Calu3 (cell line): ENCODE measurements at regions not wholly inside any gene's neighbourhood (a gene's known extent, or its start where the extent isn't known, plus 50 kb on each side); places are given as distances from the start of the nearest gene placed in this dataset.

Experiments used
- BruUV-seq: library from RNA; stranded (reverse); fragments of 400-500 nt; replicated peaks from 2 replicates; lab custom pipeline; 2021; lab: Mats Ljungman, UMichigan
- CTCF ChIA-PET: fragments of 300-600 bp; sonication (Branson Sonifier 250); formaldehyde crosslinking; loops from one replicate; lab custom pipeline; 2022; ENCODE audit warnings: antibody characterized with exemption; lab: Charles Lee
- DNase-seq: peaks from one replicate; pipeline ENCODE4 v3.0.0; 2022
- H3K27ac Mint-ChIP-seq: one replicate; pipeline ENCODE4 v1.8.0; 2022; ENCODE audit warnings: mixed read lengths; ENCODE audit not compliant: unreplicated experiment
- H3K27me3 Mint-ChIP-seq: one replicate; pipeline ENCODE4 v1.8.0; 2022; ENCODE audit warnings: mixed read lengths; ENCODE audit not compliant: unreplicated experiment
- H3K36me3 Mint-ChIP-seq: one replicate; pipeline ENCODE4 v1.8.0; 2022; ENCODE audit warnings: mild to moderate bottlenecking, moderate library complexity, mixed read lengths; ENCODE audit not compliant: insufficient read depth, unreplicated experiment
- H3K4me1 Mint-ChIP-seq: one replicate; pipeline ENCODE4 v1.8.0; 2022; ENCODE audit warnings: mild to moderate bottlenecking, low read depth, mixed read lengths; ENCODE audit not compliant: unreplicated experiment
- H3K4me3 Mint-ChIP-seq: one replicate; pipeline ENCODE4 v1.8.0; 2022; ENCODE audit warnings: mild to moderate bottlenecking, low read depth, moderate library complexity, mixed read lengths; ENCODE audit not compliant: unreplicated experiment
- H3K9me3 Mint-ChIP-seq: one replicate; pipeline ENCODE4 v1.8.0; 2022; ENCODE audit warnings: low read depth, mixed read lengths; ENCODE audit not compliant: unreplicated experiment
- intact Hi-C: fragments of 100-400 bp; cut with micrococcal nuclease; formaldehyde crosslinking; loops from one replicate; pipeline ENCODE4 v1.10.0; 2022; ENCODE audit not compliant: unreplicated experiment
- TF ChIP-seq, protein P1 (sequence below): fragments of 200-600 bp; IDR thresholded peaks from one replicate; pipeline ENCODE4 v1.8.0; 2022; ENCODE audit warnings: antibody characterized with exemption; ENCODE audit not compliant: unreplicated experiment

DNA sequence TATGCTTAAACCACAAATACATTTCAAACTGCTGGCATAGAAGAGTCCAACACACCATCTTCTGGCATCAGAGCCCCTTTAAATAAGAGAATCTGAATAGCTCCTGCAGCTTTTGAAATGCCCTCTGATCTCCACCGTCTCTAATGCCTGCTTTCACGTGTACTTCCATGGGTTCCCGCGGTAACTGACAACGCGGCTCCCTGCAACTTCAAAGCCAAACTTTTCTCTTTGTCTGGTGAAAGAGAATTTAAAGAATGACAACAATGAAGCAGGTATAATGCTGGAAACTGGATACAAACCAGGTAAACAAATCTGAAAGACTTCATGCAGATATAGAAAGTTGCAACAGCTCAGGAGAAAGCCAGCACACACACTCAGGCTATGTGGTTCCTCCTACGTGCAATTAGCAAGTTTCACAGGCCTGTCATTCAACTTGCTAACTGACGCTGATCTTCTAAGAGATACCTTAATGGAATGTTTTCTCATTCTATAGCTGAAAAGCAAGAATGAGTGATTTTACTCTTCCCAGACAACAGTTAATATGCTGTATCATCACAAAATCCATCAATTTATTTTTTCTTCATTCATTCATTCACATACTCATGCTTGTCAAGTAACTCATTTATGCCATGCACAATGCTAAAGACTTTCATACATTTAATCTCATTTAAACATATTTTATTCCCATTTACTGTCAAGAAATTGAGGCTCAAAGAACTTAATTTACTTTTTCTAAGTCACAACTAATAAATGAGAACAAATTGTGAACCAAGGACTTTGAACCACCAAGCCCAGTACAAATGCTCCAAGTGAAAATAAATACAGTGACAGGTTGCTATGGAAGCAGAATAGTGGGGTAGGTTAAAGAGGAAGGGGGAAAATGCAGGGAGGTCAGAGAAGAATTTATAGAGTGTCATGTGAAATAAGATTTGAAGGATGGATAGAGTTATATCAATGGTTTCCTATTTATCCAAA lies 202.7 kb upstream of the SNX7 start:
- Mint-ChIP-seq H3K27me3 (no peaks in the 10 kb centered on the region), H3K4me1 (peaks cover 37% of the 10 kb centered on the region), H3K27ac (no peak overlapping the region), H3K9me3 (peaks cover 2% of the 10 kb centered on the region), H3K36me3 (no peaks in the 10 kb centered on the region), H3K4me3 (no peak overlapping the region)
- DNase-seq: no peak
- CTCF ChIA-PET: interaction anchor here (1.2 kb wide), 1 partner anchor 9 kb away, joined by 4 read pairs; no protein-coding TSS in a partner anchor
- no TSS peak for BruUV-seq
- TF ChIP-seq, protein P1, sequence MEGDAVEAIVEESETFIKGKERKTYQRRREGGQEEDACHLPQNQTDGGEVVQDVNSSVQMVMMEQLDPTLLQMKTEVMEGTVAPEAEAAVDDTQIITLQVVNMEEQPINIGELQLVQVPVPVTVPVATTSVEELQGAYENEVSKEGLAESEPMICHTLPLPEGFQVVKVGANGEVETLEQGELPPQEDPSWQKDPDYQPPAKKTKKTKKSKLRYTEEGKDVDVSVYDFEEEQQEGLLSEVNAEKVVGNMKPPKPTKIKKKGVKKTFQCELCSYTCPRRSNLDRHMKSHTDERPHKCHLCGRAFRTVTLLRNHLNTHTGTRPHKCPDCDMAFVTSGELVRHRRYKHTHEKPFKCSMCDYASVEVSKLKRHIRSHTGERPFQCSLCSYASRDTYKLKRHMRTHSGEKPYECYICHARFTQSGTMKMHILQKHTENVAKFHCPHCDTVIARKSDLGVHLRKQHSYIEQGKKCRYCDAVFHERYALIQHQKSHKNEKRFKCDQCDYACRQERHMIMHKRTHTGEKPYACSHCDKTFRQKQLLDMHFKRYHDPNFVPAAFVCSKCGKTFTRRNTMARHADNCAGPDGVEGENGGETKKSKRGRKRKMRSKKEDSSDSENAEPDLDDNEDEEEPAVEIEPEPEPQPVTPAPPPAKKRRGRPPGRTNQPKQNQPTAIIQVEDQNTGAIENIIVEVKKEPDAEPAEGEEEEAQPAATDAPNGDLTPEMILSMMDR: no peak
- intact Hi-C loops: no loop called here

GRCh38 chr1:98457248-98457647 lies 204.3 kb upstream of the SNX7 start:
- Mint-ChIP-seq H3K36me3 (no peaks in the 10 kb centered on the region), H3K4me1 (peaks cover 36% of the 10 kb centered on the region), H3K4me3 (no peak overlapping the region), H3K27me3 (no peaks in the 10 kb centered on the region), H3K27ac (no peak overlapping the region), H3K9me3 (peaks cover 2% of the 10 kb centered on the region)
- intact Hi-C loops: no loop called here
- DNase-seq: no peak
- TF ChIP-seq, protein P1: no peak
- CTCF ChIA-PET: no interaction called here
- no TSS peak for BruUV-seq

DNA sequence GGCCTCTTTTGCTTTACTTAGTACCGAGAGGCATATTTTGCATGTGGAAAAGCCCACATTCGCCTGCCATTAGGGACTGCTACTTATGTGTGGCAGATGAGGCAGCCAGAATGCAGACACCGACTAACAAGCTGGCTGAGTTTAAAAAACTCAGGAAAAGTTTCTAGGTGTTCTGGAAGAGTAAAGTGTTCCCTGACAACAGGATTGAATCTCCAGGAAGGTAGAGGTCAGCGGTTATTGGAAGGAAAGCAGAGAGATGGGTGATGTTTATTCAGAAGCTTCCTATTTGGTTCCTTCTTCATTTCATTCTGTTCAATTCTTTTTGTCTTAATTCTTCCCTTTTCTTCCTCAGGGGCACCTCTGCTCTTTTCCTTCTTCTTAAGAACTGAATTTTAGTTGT lies 206.9 kb upstream of the SNX7 start:
- BruUV-seq: no TSS peak
- Mint-ChIP-seq H3K4me1 (peaks cover 24% of the 10 kb centered on the region), H3K27me3 (no peaks in the 10 kb centered on the region), H3K9me3 (no peaks in the 10 kb centered on the region), H3K36me3 (no peaks in the 10 kb centered on the region), H3K27ac (no peak overlapping the region), H3K4me3 (no peak overlapping the region)
- TF ChIP-seq, protein P1: no peak
- intact Hi-C loops: no loop called here
- CTCF ChIA-PET: no interaction called here
- DNase-seq: no peak

DNA sequence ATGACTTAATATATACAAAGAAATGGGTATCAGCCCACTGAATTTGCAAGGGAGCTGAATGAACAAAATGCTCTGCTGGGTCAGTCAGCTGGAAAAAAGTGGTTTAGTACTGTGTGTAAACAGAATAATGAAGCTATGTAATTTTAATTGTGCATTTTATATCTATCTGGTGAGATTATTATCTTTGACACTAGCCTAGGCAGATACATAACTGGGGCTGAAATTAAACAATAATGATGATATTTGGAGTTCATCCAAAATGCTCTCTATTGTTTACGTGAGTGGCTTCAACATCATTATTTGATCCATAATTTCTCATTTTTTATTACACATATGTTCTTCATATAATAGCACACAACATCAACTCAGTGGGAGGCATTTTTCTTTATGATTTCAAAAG lies 208.5 kb upstream of the SNX7 start:
- CTCF ChIA-PET: no interaction called here
- H3K27me3 Mint-ChIP-seq: no peaks in the 10 kb centered on the region
- no peak overlapping the region for H3K27ac Mint-ChIP-seq
- no peak overlapping the region for H3K4me3 Mint-ChIP-seq
- TF ChIP-seq, protein P1: no peak
- H3K9me3 Mint-ChIP-seq: no peaks in the 10 kb centered on the region
- BruUV-seq: no TSS peak
- intact Hi-C loops: no loop called here
- H3K36me3 Mint-ChIP-seq: no peaks in the 10 kb centered on the region
- no peak for DNase-seq
- peaks cover 13% of the 10 kb centered on the region for H3K4me1 Mint-ChIP-seq
